HepG2 (cell line): ENCODE measurements at regions not wholly inside any gene's neighbourhood (a gene's known extent, or its start where the extent isn't known, plus 50 kb on each side); places are given as distances from the start of the nearest gene placed in this dataset.

ENCODE experiments used
- ATAC-seq: fragments of 200-7000 bp; cut with Tn5 transposase; 3 replicates; pipeline ENCODE4 v1.9.1; 2020; ENCODE audit warnings: mild to moderate bottlenecking, moderate library complexity
- BruUV-seq: library from RNA; stranded (reverse); fragments of 400-500 nt; replicated peaks from 2 replicates; lab custom pipeline; 2021; lab: Mats Ljungman, UMichigan
- CTCF ChIA-PET: fragments of 300-600 bp; formaldehyde crosslinking; extraction: SDS; loops from one replicate; lab custom pipeline; 2021; ENCODE audit warnings: low total read pairs, inconsistent platforms, low intra/inter-chr PET ratio; lab: Yijun Ruan, JAX
- POLR2A ChIA-PET: fragments of 350-600 bp; sonication (Branson Sonifier 250); formaldehyde crosslinking; loops from one replicate; lab custom pipeline; 2020; ENCODE audit warnings: antibody characterized with exemption, inconsistent platforms; lab: Yijun Ruan, JAX
- DNase-seq: peaks from one replicate; pipeline ENCODE4 v3.0.0-alpha.2; 2015; ENCODE audit warnings: low spot score
- FAIRE-seq: peaks from 3 replicates; lab custom pipeline; 2011; peaks lifted over from hg19 to GRCh38; lab: Jason Lieb, UNC
- H2AFZ ChIP-seq: one replicate; pipeline ENCODE4 v1.6.1; 2011; ENCODE audit warnings: low read length, inconsistent platforms
- H3K27ac ChIP-seq: fragments of 300-600 bp; 3 replicates; pipeline ENCODE4 v1.8.0; 2011; ENCODE audit warnings: mixed run types, mild to moderate bottlenecking, mixed read lengths, low read length, inconsistent platforms; ENCODE audit not compliant: insufficient read depth; ENCODE audit errors: extremely low read length
- H3K27me3 ChIP-seq, 2 experiments: fragments of 200-600 bp in 1 of 2; 2 replicates in 1 of 2; 3 replicates in 1 of 2; pipeline versions ENCODE4 v1.6.0 to v1.8.0; 2011; ENCODE audit warnings: low read length in 2 of 2, mild to moderate bottlenecking in 2 of 2, moderate library complexity in 2 of 2, inconsistent platforms in 1 of 2; ENCODE audit not compliant: insufficient read depth in 2 of 2, control insufficient read depth in 1 of 2
- H3K36me3 ChIP-seq, 2 experiments: fragments of 200-600 bp in 1 of 2; replicated peaks in 1 of 2; 2 replicates in 1 of 2; 3 replicates in 1 of 2; pipeline versions ENCODE4 v1.5.1 to v1.8.0; 2011; ENCODE audit warnings: low read length in 2 of 2, inconsistent platforms in 1 of 2; ENCODE audit not compliant: insufficient read depth in 2 of 2, control insufficient read depth in 1 of 2
- H3K4me1 ChIP-seq: 2 replicates; pipeline ENCODE4 v1.5.1; 2012; ENCODE audit warnings: low read length, inconsistent platforms; ENCODE audit not compliant: insufficient read depth
- H3K4me2 ChIP-seq: 2 replicates; pipeline ENCODE4 v1.6.0; 2011; ENCODE audit warnings: low read depth, low read length, inconsistent platforms
- H3K4me3 ChIP-seq, 3 experiments: fragments of 200-600 bp in 1 of 3; sonication (generic), shearing (Covaris generic) in 1 of 3; replicated peaks in 1 of 3; 2 replicates each; pipeline ENCODE4 v1.5.1; 2011 to 2016; ENCODE audit warnings: low read length in 3 of 3, inconsistent platforms in 2 of 3, low read depth in 2 of 3, mild to moderate bottlenecking in 2 of 3, control low read depth in 1 of 3, mixed read lengths in 1 of 3; ENCODE audit not compliant: insufficient read depth in 1 of 3
- H3K79me2 ChIP-seq: one replicate; pipeline ENCODE4 v1.6.1; 2011; ENCODE audit warnings: low read length, inconsistent platforms; ENCODE audit not compliant: insufficient read depth
- H3K9ac ChIP-seq: 2 replicates; pipeline ENCODE4 v1.6.0; 2011; ENCODE audit warnings: mild to moderate bottlenecking, low read depth, low read length, inconsistent platforms; ENCODE audit not compliant: insufficient read depth
- H3K9me3 ChIP-seq: 2 replicates; pipeline ENCODE4 v1.5.1; 2012; ENCODE audit warnings: mild to moderate bottlenecking, low read length
- H4K20me1 ChIP-seq: 2 replicates; pipeline ENCODE4 v1.6.0; 2011; ENCODE audit warnings: inconsistent platforms, mild to moderate bottlenecking, low read length, moderate library complexity; ENCODE audit not compliant: insufficient read depth
- CTCF ChIP-seq: sonication (generic); formaldehyde crosslinking; IDR thresholded peaks from 2 replicates; pipeline ENCODE4 v1.5.0; 2020; ENCODE audit warnings: mild to moderate bottlenecking, missing genetic modification reagents, moderate library complexity
- FIP1L1 ChIP-seq: fragments of 200-400 bp; formaldehyde crosslinking; IDR thresholded peaks from 2 replicates; pipeline ENCODE4 v1.6.1; 2018; ENCODE audit warnings: low read depth, mild to moderate bottlenecking, low read length, moderate library complexity, borderline replicate concordance; ENCODE audit not compliant: insufficient read depth
- NFYB ChIP-seq: sonication (generic); formaldehyde crosslinking; IDR thresholded peaks from 2 replicates; pipeline ENCODE4 v1.4.0; 2020; ENCODE audit warnings: missing genetic modification reagents
- RAD21 ChIP-seq: fragments of 450-650 bp; formaldehyde crosslinking; IDR thresholded peaks from 2 replicates; pipeline ENCODE4 v1.5.0; 2020; ENCODE audit warnings: mild to moderate bottlenecking
- SMC3 ChIP-seq: IDR thresholded peaks from 2 replicates; pipeline ENCODE4 v1.6.1; 2011; ENCODE audit warnings: low read length, improper control_type of control experiment
- STAG1 ChIP-seq: sonication (generic); formaldehyde crosslinking; IDR thresholded peaks from 2 replicates; pipeline ENCODE4 v1.4.0; 2020; ENCODE audit warnings: missing genetic modification reagents
- ZNF672 ChIP-seq: sonication (generic); formaldehyde crosslinking; IDR thresholded peaks from 2 replicates; pipeline ENCODE4 v1.8.1; 2022; ENCODE audit warnings: missing genetic modification reagents
- ZNF790 ChIP-seq: sonication (generic); formaldehyde crosslinking; IDR thresholded peaks from 2 replicates; pipeline ENCODE4 v1.8.0; 2022; ENCODE audit warnings: missing genetic modification reagents, mild to moderate bottlenecking, borderline replicate concordance
- WGBS: methylation state at CpG from one replicate; pipeline ENCODE4 v1.1.6; 2017; ENCODE audit warnings: low lambda C conversion rate; 5-methylcytosine and 5-hydroxymethylcytosine counted together
- in situ Hi-C: cut with HindIII; loops from 2 replicates; pipeline ENCODE4 v1.10.0; 2017; ENCODE audit warnings: low pct_unique_long_range_greater_than_20kb; ENCODE audit not compliant: extremely low pct_ligation_motif_present
- intact Hi-C: fragments of 100-400 bp; cut with micrococcal nuclease; formaldehyde crosslinking; loops from one replicate; pipeline ENCODE4 v1.10.0; 2022; ENCODE audit not compliant: unreplicated experiment

- WGBS = 27% methylated on average over 5 of the region's 5 CpGs
- no TSS peak for BruUV-seq
- Histone ChIP-seq H3K9me3 (no peaks in the 10 kb centered on the region), H3K4me2 (no peak overlapping the region), H3K27ac (no peak overlapping the region), H3K4me3 (no peak overlapping the region), H3K79me2 (no peaks in the 10 kb centered on the region), H3K36me3 (no peaks in the 10 kb centered on the region), H3K4me1 (no peaks in the 10 kb centered on the region), H2AFZ (no peak overlapping the region), H3K9ac (no peak overlapping the region), H3K27me3 (no peaks in the 10 kb centered on the region), H4K20me1 (no peaks in the 10 kb centered on the region)
- FAIRE-seq (no peak), DNase-seq (peak; percentile 21), ATAC-seq (peak; percentile 89)
- TF ChIP-seq ZNF672 (no peak), RAD21 (peak; percentile 37; the same call in 1 of the 2 replicates), NFYB (CRISPR knock-in tag) (no peak), FIP1L1 (no peak), CTCF (CRISPR knock-in tag) (peak; percentile 66), STAG1 (peak; percentile 62), ZNF790 (CRISPR knock-in tag) (no peak), SMC3 (peak; percentile 52; the same call in 1 of the 2 replicates)
- in situ Hi-C loops = no loop called here
- ChIA-PET POLR2A (no interaction called here), CTCF (interaction anchor here (2.3 kb wide), 1 partner anchor 103 kb away, joined by 7 read pairs; no protein-coding TSS in a partner anchor)
- intact Hi-C loops = loop anchor here (1.0 kb wide), 1 partner anchor 103 kb away; no protein-coding TSS in a partner anchor
Observed at GRCh38 chr2:211055438-211055837, 499.0 kb downstream of the CPS1 start.
